DOHH2 (cell line): ENCODE measurements at regions not wholly inside any gene's neighbourhood (a gene's known extent, or its start where the extent isn't known, plus 50 kb on each side); places are given as distances from the start of the nearest gene placed in this dataset.

ENCODE experiments used
- H3F3A ChIP-seq: fragments of 200-600 bp; sonication (generic), shearing (Covaris generic); 2 replicates; pipeline ENCODE4 v1.6.0; 2016; ENCODE audit warnings: antibody characterized with exemption, mild to moderate bottlenecking; ENCODE audit not compliant: control insufficient read depth, insufficient read depth
- H3K27ac ChIP-seq: fragments of 200-600 bp; sonication (generic); 2 replicates; pipeline ENCODE4 v1.5.1; 2014; ENCODE audit warnings: low read depth, mild to moderate bottlenecking, low read length, moderate library complexity
- H3K27me3 ChIP-seq: fragments of 200-600 bp; sonication (generic); 2 replicates; pipeline ENCODE4 v1.6.1; 2014; ENCODE audit warnings: mild to moderate bottlenecking, low read length, mixed read lengths; ENCODE audit not compliant: control insufficient read depth
- H3K36me3 ChIP-seq: fragments of 200-600 bp; sonication (generic); 2 replicates; pipeline ENCODE4 v1.6.1; 2014; ENCODE audit warnings: mild to moderate bottlenecking, low read length, moderate library complexity, mixed read lengths; ENCODE audit not compliant: control insufficient read depth
- H3K4me1 ChIP-seq: fragments of 200-600 bp; sonication (generic); 2 replicates; pipeline ENCODE4 v1.6.1; 2014; ENCODE audit warnings: mild to moderate bottlenecking, low read length, mixed read lengths; ENCODE audit not compliant: control insufficient read depth
- H3K4me2 ChIP-seq: fragments of 200-600 bp; sonication (generic); 2 replicates; pipeline ENCODE4 v1.6.0; 2014; ENCODE audit warnings: mild to moderate bottlenecking, low read length, moderate library complexity
- H3K4me3 ChIP-seq: fragments of 200-600 bp; sonication (generic); 2 replicates; pipeline ENCODE4 v1.5.1; 2014; ENCODE audit warnings: mild to moderate bottlenecking, low read length, mixed read lengths
- H3K79me2 ChIP-seq: fragments of 200-600 bp; sonication (generic); 2 replicates; pipeline ENCODE4 v1.6.1; 2014; ENCODE audit warnings: mild to moderate bottlenecking, low read length, mixed read lengths; ENCODE audit not compliant: control insufficient read depth
- H3K9me2 ChIP-seq: fragments of 200-600 bp; sonication (generic); replicated peaks from 2 replicates; pipeline ENCODE4 v1.6.1; 2014; ENCODE audit warnings: mild to moderate bottlenecking, low read length, mixed read lengths; ENCODE audit not compliant: control insufficient read depth
- H3K9me3 ChIP-seq: fragments of 200-600 bp; sonication (generic); 2 replicates; pipeline ENCODE4 v1.6.1; 2014; ENCODE audit warnings: antibody characterized with exemption, low read length, mixed read lengths; ENCODE audit not compliant: control insufficient read depth, insufficient read depth
- H4K20me1 ChIP-seq: fragments of 200-600 bp; sonication (generic); 2 replicates; pipeline ENCODE4 v1.6.0; 2014; ENCODE audit warnings: low read depth, mild to moderate bottlenecking, antibody characterized with exemption, low read length, moderate library complexity; ENCODE audit not compliant: control insufficient read depth, insufficient read depth
- CTCF ChIP-seq: fragments of 200-600 bp; sonication (generic); IDR thresholded peaks from one replicate; pipeline ENCODE4 v1.5.1; 2014; ENCODE audit warnings: antibody characterized with exemption, mild to moderate bottlenecking, low read depth, low read length; ENCODE audit not compliant: poor library complexity, severe bottlenecking
- EZH2phosphoT487 ChIP-seq: fragments of 200-600 bp; sonication (generic); IDR thresholded peaks from 2 replicates; pipeline ENCODE4 v1.6.1; 2017; ENCODE audit warnings: borderline replicate concordance, mild to moderate bottlenecking, antibody characterized with exemption, low read length, moderate library complexity, mixed read lengths

GRCh38 chr1:115404911-115405310 is 66.9 kb upstream of the NGF start:
- Histone ChIP-seq H3K27me3 (no peaks in the 10 kb centered on the region), H3K9me2 (no peaks in the 10 kb centered on the region), H4K20me1 (no peaks in the 10 kb centered on the region), H3K4me2 (no peak overlapping the region), H3K27ac (no peak overlapping the region), H3K4me1 (no peaks in the 10 kb centered on the region), H3F3A (no peaks in the 10 kb centered on the region), H3K79me2 (no peaks in the 10 kb centered on the region), H3K4me3 (no peak overlapping the region), H3K9me3 (no peaks in the 10 kb centered on the region), H3K36me3 (no peaks in the 10 kb centered on the region)
- no peak for TF ChIP-seq CTCF
- no peak for TF ChIP-seq EZH2phosphoT487

- Histone ChIP-seq H3K4me1 (no peaks in the 10 kb centered on the region), H4K20me1 (no peaks in the 10 kb centered on the region), H3K4me2 (no peak overlapping the region), H3K27me3 (no peaks in the 10 kb centered on the region), H3F3A (no peaks in the 10 kb centered on the region), H3K4me3 (no peak overlapping the region), H3K79me2 (no peaks in the 10 kb centered on the region), H3K36me3 (no peaks in the 10 kb centered on the region), H3K9me3 (no peaks in the 10 kb centered on the region), H3K27ac (no peak overlapping the region), H3K9me2 (no peaks in the 10 kb centered on the region)
- TF ChIP-seq CTCF: no peak
- no peak for TF ChIP-seq EZH2phosphoT487
Observed at GRCh38 chr1:115402753-115403184, 64.7 kb upstream of the NGF start.

GRCh38 chr1:115401676-115402075 is 63.6 kb upstream of the NGF start:
- no peaks in the 10 kb centered on the region for H3K36me3 ChIP-seq
- H3K4me3 ChIP-seq: no peak overlapping the region
- no peaks in the 10 kb centered on the region for H4K20me1 ChIP-seq
- H3K9me3 ChIP-seq: no peaks in the 10 kb centered on the region
- H3K4me1 ChIP-seq: no peaks in the 10 kb centered on the region
- H3K27ac ChIP-seq: no peak overlapping the region
- H3K79me2 ChIP-seq: no peaks in the 10 kb centered on the region
- H3K9me2 ChIP-seq: no peaks in the 10 kb centered on the region
- no peaks in the 10 kb centered on the region for H3F3A ChIP-seq
- H3K27me3 ChIP-seq: no peaks in the 10 kb centered on the region
- TF ChIP-seq CTCF (no peak), EZH2phosphoT487 (no peak)
- no peak overlapping the region for H3K4me2 ChIP-seq

GRCh38 chr1:115400891-115401290 is 62.8 kb upstream of the NGF start:
- H3K27ac ChIP-seq: no peak overlapping the region
- no peaks in the 10 kb centered on the region for H3K4me1 ChIP-seq
- H3K79me2 ChIP-seq: no peaks in the 10 kb centered on the region
- H3K9me2 ChIP-seq: no peaks in the 10 kb centered on the region
- no peak overlapping the region for H3K4me3 ChIP-seq
- H3K27me3 ChIP-seq: no peaks in the 10 kb centered on the region
- H3K9me3 ChIP-seq: no peaks in the 10 kb centered on the region
- H3K36me3 ChIP-seq: no peaks in the 10 kb centered on the region
- H3K4me2 ChIP-seq: no peak overlapping the region
- no peaks in the 10 kb centered on the region for H4K20me1 ChIP-seq
- TF ChIP-seq EZH2phosphoT487: no peak
- TF ChIP-seq CTCF: no peak
- H3F3A ChIP-seq: no peaks in the 10 kb centered on the region
